Ishikawa (cell line): ENCODE measurements at regions not wholly inside any gene's neighbourhood (a gene's known extent, or its start where the extent isn't known, plus 50 kb on each side); places are given as distances from the start of the nearest gene placed in this dataset.

Experiments
- CEBPB ChIP-seq: IDR thresholded peaks from 2 replicates; pipeline ENCODE4 v1.6.1; 2012
- CREB1 ChIP-seq: IDR thresholded peaks from 2 replicates; pipeline ENCODE4 v1.6.1; 2012; ENCODE audit warnings: low read depth
- EP300 ChIP-seq: IDR thresholded peaks from 2 replicates; pipeline ENCODE4 v1.6.1; 2012; ENCODE audit warnings: borderline replicate concordance
- RAD21 ChIP-seq: IDR thresholded peaks from 2 replicates; pipeline ENCODE4 v1.6.1; 2012; ENCODE audit warnings: low read depth
- TAF1 ChIP-seq: IDR thresholded peaks from 2 replicates; pipeline ENCODE4 v1.6.1; 2012; ENCODE audit warnings: low read depth, mild to moderate bottlenecking
- TCF12 ChIP-seq: IDR thresholded peaks from 2 replicates; pipeline ENCODE4 v1.6.1; 2012; ENCODE audit warnings: low read depth
- YY1 ChIP-seq: IDR thresholded peaks from 2 replicates; pipeline ENCODE4 v1.6.1; 2012; ENCODE audit warnings: low read depth
- TF ChIP-seq, protein P1 (sequence below): IDR thresholded peaks from 2 replicates; pipeline ENCODE4 v1.6.1; 2012
- TF ChIP-seq, protein P2 (sequence below): IDR thresholded peaks from 2 replicates; pipeline ENCODE4 v1.6.1; 2012; ENCODE audit warnings: low read depth, mild to moderate bottlenecking
- TF ChIP-seq, protein P3 (sequence below): IDR thresholded peaks from 2 replicates; pipeline ENCODE4 v1.6.1; 2012

DNA sequence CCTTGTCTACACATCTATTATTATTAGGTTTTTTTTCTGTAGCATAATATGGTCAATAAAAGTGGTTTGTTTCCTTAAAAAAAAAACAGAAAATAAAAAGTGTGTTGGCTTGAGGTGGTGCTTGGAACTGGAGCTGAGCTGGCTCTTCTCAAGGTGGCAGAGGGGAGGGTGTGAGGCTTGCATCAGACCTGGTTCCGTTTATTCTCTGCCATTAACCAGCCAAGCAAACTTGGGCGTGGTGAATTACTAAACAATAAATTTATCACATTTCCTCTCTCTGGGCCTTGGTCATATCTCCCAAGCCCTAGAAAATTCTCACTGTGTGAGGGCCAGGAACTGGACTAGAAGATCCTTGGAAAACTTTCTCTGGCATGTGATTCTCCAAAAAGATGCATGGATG, 427.5 kb upstream of the MKI67 start:
- no peak for TF ChIP-seq CREB1
- TF ChIP-seq, protein P1, sequence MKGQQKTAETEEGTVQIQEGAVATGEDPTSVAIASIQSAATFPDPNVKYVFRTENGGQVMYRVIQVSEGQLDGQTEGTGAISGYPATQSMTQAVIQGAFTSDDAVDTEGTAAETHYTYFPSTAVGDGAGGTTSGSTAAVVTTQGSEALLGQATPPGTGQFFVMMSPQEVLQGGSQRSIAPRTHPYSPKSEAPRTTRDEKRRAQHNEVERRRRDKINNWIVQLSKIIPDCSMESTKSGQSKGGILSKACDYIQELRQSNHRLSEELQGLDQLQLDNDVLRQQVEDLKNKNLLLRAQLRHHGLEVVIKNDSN = no peak
- no peak for TF ChIP-seq TCF12
- TF ChIP-seq, protein P2, sequence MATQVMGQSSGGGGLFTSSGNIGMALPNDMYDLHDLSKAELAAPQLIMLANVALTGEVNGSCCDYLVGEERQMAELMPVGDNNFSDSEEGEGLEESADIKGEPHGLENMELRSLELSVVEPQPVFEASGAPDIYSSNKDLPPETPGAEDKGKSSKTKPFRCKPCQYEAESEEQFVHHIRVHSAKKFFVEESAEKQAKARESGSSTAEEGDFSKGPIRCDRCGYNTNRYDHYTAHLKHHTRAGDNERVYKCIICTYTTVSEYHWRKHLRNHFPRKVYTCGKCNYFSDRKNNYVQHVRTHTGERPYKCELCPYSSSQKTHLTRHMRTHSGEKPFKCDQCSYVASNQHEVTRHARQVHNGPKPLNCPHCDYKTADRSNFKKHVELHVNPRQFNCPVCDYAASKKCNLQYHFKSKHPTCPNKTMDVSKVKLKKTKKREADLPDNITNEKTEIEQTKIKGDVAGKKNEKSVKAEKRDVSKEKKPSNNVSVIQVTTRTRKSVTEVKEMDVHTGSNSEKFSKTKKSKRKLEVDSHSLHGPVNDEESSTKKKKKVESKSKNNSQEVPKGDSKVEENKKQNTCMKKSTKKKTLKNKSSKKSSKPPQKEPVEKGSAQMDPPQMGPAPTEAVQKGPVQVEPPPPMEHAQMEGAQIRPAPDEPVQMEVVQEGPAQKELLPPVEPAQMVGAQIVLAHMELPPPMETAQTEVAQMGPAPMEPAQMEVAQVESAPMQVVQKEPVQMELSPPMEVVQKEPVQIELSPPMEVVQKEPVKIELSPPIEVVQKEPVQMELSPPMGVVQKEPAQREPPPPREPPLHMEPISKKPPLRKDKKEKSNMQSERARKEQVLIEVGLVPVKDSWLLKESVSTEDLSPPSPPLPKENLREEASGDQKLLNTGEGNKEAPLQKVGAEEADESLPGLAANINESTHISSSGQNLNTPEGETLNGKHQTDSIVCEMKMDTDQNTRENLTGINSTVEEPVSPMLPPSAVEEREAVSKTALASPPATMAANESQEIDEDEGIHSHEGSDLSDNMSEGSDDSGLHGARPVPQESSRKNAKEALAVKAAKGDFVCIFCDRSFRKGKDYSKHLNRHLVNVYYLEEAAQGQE = no peak
- no peak for TF ChIP-seq RAD21
- TF ChIP-seq YY1 = no peak
- TF ChIP-seq CEBPB = no peak
- TF ChIP-seq, protein P3, sequence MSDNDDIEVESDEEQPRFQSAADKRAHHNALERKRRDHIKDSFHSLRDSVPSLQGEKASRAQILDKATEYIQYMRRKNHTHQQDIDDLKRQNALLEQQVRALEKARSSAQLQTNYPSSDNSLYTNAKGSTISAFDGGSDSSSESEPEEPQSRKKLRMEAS = no peak
- TF ChIP-seq EP300 = no peak
- no peak for TF ChIP-seq TAF1
